HG02759 (cell line): ENCODE measurements at regions not wholly inside any gene's neighbourhood (a gene's known extent, or its start where the extent isn't known, plus 50 kb on each side); places are given as distances from the start of the nearest gene placed in this dataset.
"Not testable (repeated sequence)": the region's sequence is repeated elsewhere in the genome, so short reads cannot be mapped to it uniquely, and the experiment has no call there.

Experiments
- ATAC-seq: cut with Tn5 transposase; IDR thresholded peaks from one replicate; pipeline ENCODE4 v1.9.1; 2021; ENCODE audit warnings: mild to moderate bottlenecking, moderate library complexity; ENCODE audit not compliant: unreplicated experiment

- no peak for ATAC-seq
Observed at GRCh38 chr4:38275331-38276100, 315.3 kb downstream of the PTTG2 start.

GRCh38 chr4:38278255-38278654 is 318.1 kb downstream of the PTTG2 start:
- ATAC-seq = no peak

GRCh38 chr4:38279077-38279476 is 318.9 kb downstream of the PTTG2 start:
- no peak for ATAC-seq

GRCh38 chr4:38279650-38280322 is 319.6 kb downstream of the PTTG2 start:
- no peak for ATAC-seq

- ATAC-seq = no peak
Observed at GRCh38 chr4:38280323-38280706, 320.1 kb downstream of the PTTG2 start.

GRCh38 chr4:38281371-38282071 is 321.3 kb downstream of the PTTG2 start:
- no peak for ATAC-seq

GRCh38 chr4:38283724-38284123 is 323.5 kb downstream of the PTTG2 start:
- ATAC-seq = no peak

- ATAC-seq = no peak
Observed at GRCh38 chr4:38284294-38285030, 324.3 kb downstream of the PTTG2 start.

- no peak for ATAC-seq
Observed at GRCh38 chr4:38287101-38287851, 327.1 kb downstream of the PTTG2 start.

GRCh38 chr4:38289553-38289952 is 329.4 kb downstream of the PTTG2 start:
- no peak for ATAC-seq

- no peak for ATAC-seq
Observed at GRCh38 chr4:38290366-38290765, 330.2 kb downstream of the PTTG2 start.

- ATAC-seq = no peak
Observed at GRCh38 chr4:38290914-38291313, 330.7 kb downstream of the PTTG2 start.

GRCh38 chr4:38292529-38292928 is 332.3 kb downstream of the PTTG2 start:
- ATAC-seq = no peak

GRCh38 chr4:38294238-38294637 is 334.0 kb downstream of the PTTG2 start:
- no peak for ATAC-seq

- no peak for ATAC-seq
Observed at GRCh38 chr4:38297061-38297460, 336.9 kb downstream of the PTTG2 start.

- no peak for ATAC-seq
Observed at GRCh38 chr4:38298868-38299713, 338.9 kb downstream of the PTTG2 start.

GRCh38 chr4:38302910-38303309 is 342.7 kb downstream of the PTTG2 start:
- ATAC-seq = no peak

GRCh38 chr4:38304460-38304859 is 344.3 kb downstream of the PTTG2 start:
- not testable (repeated sequence) for ATAC-seq

GRCh38 chr4:38306482-38307071 is 346.4 kb downstream of the PTTG2 start:
- ATAC-seq = peak; percentile 58
